Neural progenitor cell (in vitro differentiated cells): ENCODE measurements at regions not wholly inside any gene's neighbourhood (a gene's known extent, or its start where the extent isn't known, plus 50 kb on each side); places are given as distances from the start of the nearest gene placed in this dataset.
"Not testable (repeated sequence)": the region's sequence is repeated elsewhere in the genome, so short reads cannot be mapped to it uniquely, and the experiment has no call there.

ENCODE experiments used
- DNase-seq: peaks from one replicate; pipeline ENCODE4 v3.0.0-alpha.2; 2016; ENCODE audit warnings: low spot score
- H2AFZ ChIP-seq: fragments of 200-600 bp; sonication (generic); replicated peaks from 2 replicates; pipeline ENCODE4 v1.6.1; 2016; ENCODE audit warnings: antibody characterized with exemption
- H3F3A ChIP-seq: fragments of 200-600 bp; sonication (generic); 2 replicates; pipeline ENCODE4 v1.6.1; 2016; ENCODE audit warnings: antibody characterized with exemption, low read depth
- H3K27ac ChIP-seq: fragments of 200-600 bp; sonication (generic); 2 replicates; pipeline ENCODE4 v1.5.1; 2016; ENCODE audit warnings: mild to moderate bottlenecking
- H3K27me3 ChIP-seq: fragments of 200-600 bp; sonication (generic); 2 replicates; pipeline ENCODE4 v1.6.1; 2016; ENCODE audit warnings: mild to moderate bottlenecking, moderate library complexity
- H3K36me3 ChIP-seq: fragments of 200-600 bp; sonication (generic); 2 replicates; pipeline ENCODE4 v1.5.1; 2016
- H3K4me1 ChIP-seq: fragments of 200-600 bp; sonication (generic); 2 replicates; pipeline ENCODE4 v1.6.1; 2016; ENCODE audit warnings: mixed run types
- H3K4me2 ChIP-seq: fragments of 200-600 bp; sonication (generic); 2 replicates; pipeline ENCODE4 v1.6.1; 2016
- H3K4me3 ChIP-seq: fragments of 200-600 bp; sonication (generic); 2 replicates; pipeline ENCODE4 v1.5.1; 2016
- H3K79me2 ChIP-seq: fragments of 200-600 bp; sonication (generic); 2 replicates; pipeline ENCODE4 v1.6.1; 2016; ENCODE audit warnings: low read depth
- H3K9ac ChIP-seq: fragments of 200-600 bp; sonication (generic); 2 replicates; pipeline ENCODE4 v1.6.1; 2016
- H3K9me3 ChIP-seq: fragments of 200-600 bp; sonication (generic); 2 replicates; pipeline ENCODE4 v1.5.1; 2016; ENCODE audit warnings: low read depth
- H4K20me1 ChIP-seq: fragments of 200-600 bp; sonication (generic); 2 replicates; pipeline ENCODE4 v1.6.1; 2016; ENCODE audit warnings: low read depth
- H3K27ac Mint-ChIP-seq: 3 replicates; pipeline ENCODE4 v1.8.0; 2021; ENCODE audit warnings: mixed read lengths
- H3K27me3 Mint-ChIP-seq: 2 replicates; pipeline ENCODE4 v1.8.0; 2022; ENCODE audit warnings: low read depth, mild to moderate bottlenecking, inconsistent platforms, moderate library complexity, mixed read lengths; ENCODE audit not compliant: insufficient read depth
- H3K36me3 Mint-ChIP-seq: 3 replicates; pipeline ENCODE4 v1.8.0; 2021; ENCODE audit warnings: mixed read lengths
- H3K4me1 Mint-ChIP-seq: 3 replicates; pipeline ENCODE4 v1.8.0; 2021; ENCODE audit warnings: mixed read lengths
- H3K4me3 Mint-ChIP-seq: 3 replicates; pipeline ENCODE4 v1.8.0; 2021; ENCODE audit warnings: mild to moderate bottlenecking, moderate library complexity, mixed read lengths
- H3K9me3 Mint-ChIP-seq: 3 replicates; pipeline ENCODE4 v1.8.0; 2020; ENCODE audit warnings: mixed read lengths
- CTCF ChIP-seq: fragments of 200-600 bp; sonication (generic); IDR thresholded peaks from 2 replicates; pipeline ENCODE4 v1.5.1; 2017; ENCODE audit warnings: antibody characterized with exemption, mild to moderate bottlenecking
- EZH2 ChIP-seq: fragments of 200-600 bp; sonication (generic); IDR thresholded peaks from 2 replicates; pipeline ENCODE4 v1.6.1; 2017; ENCODE audit warnings: antibody characterized with exemption, mild to moderate bottlenecking, moderate library complexity
- EZH2phosphoT487 ChIP-seq: fragments of 200-600 bp; sonication (generic); IDR thresholded peaks from 2 replicates; pipeline ENCODE4 v1.6.1; 2017; ENCODE audit warnings: antibody characterized with exemption

- no peak overlapping the region for H3K27ac Mint-ChIP-seq
- no peak overlapping the region for H3K4me3 Mint-ChIP-seq
- Histone ChIP-seq H3K9ac (no peak overlapping the region), H2AFZ (no peak overlapping the region), H3K79me2 (no peaks in the 10 kb centered on the region), H3K9me3 (no peaks in the 10 kb centered on the region), H3K4me2 (no peak overlapping the region), H4K20me1 (no peaks in the 10 kb centered on the region), H3K27ac (no peak overlapping the region), H3K4me1 (peaks cover 25% of the 10 kb centered on the region), H3F3A (peaks cover 4% of the 10 kb centered on the region), H3K27me3 (no peaks in the 10 kb centered on the region), H3K4me3 (no peak overlapping the region), H3K36me3 (no peaks in the 10 kb centered on the region)
- DNase-seq = no peak
- H3K36me3 Mint-ChIP-seq = no peaks in the 10 kb centered on the region
- peaks cover 22% of the 10 kb centered on the region for H3K4me1 Mint-ChIP-seq
- TF ChIP-seq EZH2phosphoT487 (no peak), EZH2 (no peak), CTCF (no peak)
- H3K9me3 Mint-ChIP-seq = no peaks in the 10 kb centered on the region
- peaks cover 19% of the 10 kb centered on the region for H3K27me3 Mint-ChIP-seq
Measured at GRCh38 chr20:23294166-23294565, 56.4 kb upstream of the NXT1 start.

- TF ChIP-seq EZH2 (no peak), EZH2phosphoT487 (no peak), CTCF (no peak)
- H2AFZ ChIP-seq = no peak overlapping the region
- no peaks in the 10 kb centered on the region for H3K79me2 ChIP-seq
- no peak overlapping the region for H3K9ac ChIP-seq
- H3K27ac Mint-ChIP-seq = no peak overlapping the region
- no peaks in the 10 kb centered on the region for H3K9me3 Mint-ChIP-seq
- H3K4me1 ChIP-seq = peaks cover 27% of the 10 kb centered on the region
- no peaks in the 10 kb centered on the region for H3K36me3 ChIP-seq
- no peaks in the 10 kb centered on the region for H3K36me3 Mint-ChIP-seq
- no peak overlapping the region for H3K27ac ChIP-seq
- no peak overlapping the region for H3K4me3 Mint-ChIP-seq
- H3F3A ChIP-seq = peaks cover 4% of the 10 kb centered on the region
- no peaks in the 10 kb centered on the region for H3K9me3 ChIP-seq
- H3K27me3 ChIP-seq = no peaks in the 10 kb centered on the region
- no peaks in the 10 kb centered on the region for H4K20me1 ChIP-seq
- peaks cover 25% of the 10 kb centered on the region for H3K4me1 Mint-ChIP-seq
- H3K4me3 ChIP-seq = no peak overlapping the region
- no peak overlapping the region for H3K4me2 ChIP-seq
- no peak for DNase-seq
- H3K27me3 Mint-ChIP-seq = peaks cover 22% of the 10 kb centered on the region
Measured at GRCh38 chr20:23293689-23294088, 56.9 kb upstream of the NXT1 start.

DNA sequence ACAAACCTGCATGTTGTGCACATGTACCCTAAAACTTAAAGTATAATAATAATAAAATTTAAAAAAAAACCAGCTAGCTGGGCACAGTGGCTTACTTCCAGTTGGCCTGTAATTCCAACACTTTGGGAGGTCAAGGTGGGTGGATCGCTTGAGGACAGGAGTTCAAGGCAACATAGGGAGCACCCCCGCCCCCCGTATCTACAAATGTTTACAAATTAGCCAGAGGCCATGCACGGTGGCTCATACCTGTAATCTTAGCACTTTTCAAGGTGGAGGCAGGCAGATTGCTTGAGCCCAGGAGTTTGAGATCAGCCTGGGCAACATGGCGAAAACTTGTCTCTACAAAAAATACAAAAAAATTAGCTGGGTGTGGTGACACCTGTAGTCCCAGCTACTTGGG is 58.3 kb upstream of the NXT1 start:
- H3K9me3 ChIP-seq, H3K4me2 ChIP-seq, H3K36me3 ChIP-seq, H3K4me3 Mint-ChIP-seq, H3K27ac ChIP-seq, DNase-seq, H3F3A ChIP-seq, H3K9ac ChIP-seq, H2AFZ ChIP-seq, H4K20me1 ChIP-seq, H3K79me2 ChIP-seq, H3K36me3 Mint-ChIP-seq, H3K4me3 ChIP-seq, H3K9me3 Mint-ChIP-seq, H3K27me3 ChIP-seq, H3K27ac Mint-ChIP-seq: not testable (repeated sequence)
- peaks cover 18% of the 10 kb centered on the region for H3K27me3 Mint-ChIP-seq
- peaks cover 19% of the 10 kb centered on the region for H3K4me1 Mint-ChIP-seq
- H3K4me1 ChIP-seq = peaks cover 26% of the 10 kb centered on the region

DNA sequence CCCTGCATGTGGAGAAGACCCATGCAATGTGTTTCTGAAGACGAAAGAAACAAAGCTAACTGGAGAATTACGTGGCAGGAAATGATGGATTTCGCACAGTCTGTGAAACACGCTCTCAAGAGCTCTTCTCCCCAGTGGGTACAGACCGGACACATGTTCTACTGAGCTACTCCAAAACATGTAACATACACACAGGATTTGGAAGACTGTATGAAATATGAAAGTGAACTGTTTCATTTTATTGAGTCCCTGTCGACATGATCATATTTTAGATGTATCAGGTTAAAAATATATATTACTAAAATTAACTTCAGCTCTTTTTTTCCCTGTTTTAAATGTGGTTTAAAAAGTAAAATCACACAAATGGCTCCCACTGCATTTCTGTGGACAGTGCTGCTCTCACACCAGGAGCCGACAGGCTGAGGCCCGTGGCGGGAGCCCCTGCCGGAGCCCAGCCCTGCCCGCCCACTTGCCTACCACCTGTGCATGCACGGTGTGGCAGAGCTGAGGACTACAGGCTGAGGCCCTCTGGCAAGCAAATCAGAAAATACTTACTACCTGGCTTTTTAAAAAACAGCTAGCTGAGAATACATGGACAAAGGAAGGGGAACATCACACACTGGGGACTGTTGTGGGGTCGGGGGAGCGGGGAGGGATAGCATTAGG is 58.9 kb upstream of the NXT1 start:
- H3K27me3 Mint-ChIP-seq = peaks cover 18% of the 10 kb centered on the region
- H3K4me1 Mint-ChIP-seq = peaks cover 13% of the 10 kb centered on the region
- H3K36me3 Mint-ChIP-seq = no peaks in the 10 kb centered on the region
- TF ChIP-seq EZH2phosphoT487 (no peak), CTCF (no peak), EZH2 (no peak)
- Histone ChIP-seq H3K27me3 (no peaks in the 10 kb centered on the region), H3K9ac (no peak overlapping the region), H2AFZ (no peak overlapping the region), H3K4me2 (no peak overlapping the region), H3K36me3 (no peaks in the 10 kb centered on the region), H4K20me1 (no peaks in the 10 kb centered on the region), H3K27ac (no peak overlapping the region), H3F3A (peaks cover 4% of the 10 kb centered on the region), H3K4me3 (no peak overlapping the region), H3K9me3 (no peaks in the 10 kb centered on the region), H3K79me2 (no peaks in the 10 kb centered on the region), H3K4me1 (peaks cover 20% of the 10 kb centered on the region)
- no peak overlapping the region for H3K27ac Mint-ChIP-seq
- no peaks in the 10 kb centered on the region for H3K9me3 Mint-ChIP-seq
- no peak for DNase-seq
- H3K4me3 Mint-ChIP-seq = no peak overlapping the region
